ENCODE measurements at regions not wholly inside any gene's neighbourhood (a gene's known extent, or its start where the extent isn't known, plus 50 kb on each side); places are given as distances from the start of the nearest gene placed in this dataset.
A peak's percentile ranks its signal among the peaks of the same experiment; 100 is the strongest.

DNA sequence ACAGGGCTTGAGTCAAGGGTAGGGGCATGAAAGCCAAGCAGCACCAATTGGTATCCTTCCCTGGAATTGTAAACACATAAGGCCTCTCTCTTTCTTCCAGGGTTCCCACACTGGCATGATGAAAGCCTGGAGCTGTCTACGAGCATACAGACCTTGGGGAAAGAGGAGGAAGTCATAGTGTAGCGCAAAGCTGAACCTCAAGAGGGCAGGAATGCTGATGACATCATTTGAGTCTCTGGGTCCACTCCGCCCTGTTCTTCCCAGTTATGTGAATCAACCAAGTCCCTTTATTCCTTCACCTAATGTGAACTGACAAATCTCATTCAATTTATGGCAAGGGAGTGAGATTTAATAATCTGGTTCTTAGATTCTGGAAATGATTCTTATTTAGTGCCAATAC lies 266.4 kb upstream of the NCAM1 start:
- no peak for TF ChIP-seq POLR2A (IDR thresholded peaks at IDR 0.05; ENCODE audit: borderline replicate concordance, extremely low read depth, insufficient read depth, insufficient read length)
- TF ChIP-seq TCF7L2 (IDR thresholded peaks at IDR 0.05; ENCODE audit: borderline replicate concordance, extremely low read depth, insufficient read depth, insufficient read length): no peak
- TF ChIP-seq ZNF274 (IDR thresholded peaks at IDR 0.05; ENCODE audit: low read depth, low read length): no peak
- TF ChIP-seq, protein P1, sequence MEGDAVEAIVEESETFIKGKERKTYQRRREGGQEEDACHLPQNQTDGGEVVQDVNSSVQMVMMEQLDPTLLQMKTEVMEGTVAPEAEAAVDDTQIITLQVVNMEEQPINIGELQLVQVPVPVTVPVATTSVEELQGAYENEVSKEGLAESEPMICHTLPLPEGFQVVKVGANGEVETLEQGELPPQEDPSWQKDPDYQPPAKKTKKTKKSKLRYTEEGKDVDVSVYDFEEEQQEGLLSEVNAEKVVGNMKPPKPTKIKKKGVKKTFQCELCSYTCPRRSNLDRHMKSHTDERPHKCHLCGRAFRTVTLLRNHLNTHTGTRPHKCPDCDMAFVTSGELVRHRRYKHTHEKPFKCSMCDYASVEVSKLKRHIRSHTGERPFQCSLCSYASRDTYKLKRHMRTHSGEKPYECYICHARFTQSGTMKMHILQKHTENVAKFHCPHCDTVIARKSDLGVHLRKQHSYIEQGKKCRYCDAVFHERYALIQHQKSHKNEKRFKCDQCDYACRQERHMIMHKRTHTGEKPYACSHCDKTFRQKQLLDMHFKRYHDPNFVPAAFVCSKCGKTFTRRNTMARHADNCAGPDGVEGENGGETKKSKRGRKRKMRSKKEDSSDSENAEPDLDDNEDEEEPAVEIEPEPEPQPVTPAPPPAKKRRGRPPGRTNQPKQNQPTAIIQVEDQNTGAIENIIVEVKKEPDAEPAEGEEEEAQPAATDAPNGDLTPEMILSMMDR (IDR thresholded peaks at IDR 0.05 in 2 of 3, conservative IDR thresholded peaks at IDR 0.05 in 1 of 3; ENCODE audit: borderline replicate concordance in 1 of 3, insufficient read depth in 1 of 3, low read depth in 2 of 3, low read length in 2 of 3): peak in 1 of 3 experiments; percentile 9; a peak in 1 of 6 replicates
- TF ChIP-seq CEBPB (IDR thresholded peaks at IDR 0.05; ENCODE audit: low read depth): no peak

Measured in HCT116 (cell line).